ENCODE measurements at regions not wholly inside any gene's neighbourhood (a gene's known extent, or its start where the extent isn't known, plus 50 kb on each side); places are given as distances from the start of the nearest gene placed in this dataset.

DNA sequence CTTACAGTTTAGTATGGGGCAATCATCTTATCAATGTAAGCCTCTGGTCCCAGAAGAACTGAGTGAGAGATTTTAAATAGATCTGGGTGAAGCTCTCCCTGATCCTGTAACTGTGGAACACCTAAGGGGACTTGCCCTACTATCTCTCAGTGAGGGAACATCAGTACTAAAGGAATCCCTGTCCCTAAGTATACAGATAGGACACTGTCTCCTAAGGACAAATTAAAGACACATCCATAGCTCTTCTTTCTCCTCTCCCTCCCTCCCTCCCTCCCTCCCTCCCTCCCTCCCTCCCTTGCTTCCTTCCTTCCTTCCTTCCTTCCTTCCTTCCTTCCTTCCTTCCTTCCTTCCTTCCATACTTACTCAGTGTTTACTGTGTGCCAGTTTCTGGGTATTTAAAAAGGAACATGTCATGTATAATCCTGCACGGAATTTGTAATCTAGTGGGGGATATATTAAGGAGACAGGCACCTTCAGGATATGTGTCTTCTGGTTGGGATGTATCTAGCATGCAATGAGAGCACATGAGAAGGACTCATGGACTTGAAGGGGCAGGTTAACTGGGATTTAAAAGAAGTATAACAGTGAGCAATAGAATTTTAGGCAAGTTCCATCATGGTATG, 222.2 kb upstream of the ATP5MC3 start:
- Histone ChIP-seq H3K4me3 (ENCODE audit: low read length) (no peak overlapping the region), H3K9me3 (ENCODE audit: low read length) (no peaks in the 10 kb centered on the region), H3K4me1 (ENCODE audit: insufficient read depth, low read length) (no peaks in the 10 kb centered on the region), H3K36me3 (ENCODE audit: insufficient read depth, low read length) (no peaks in the 10 kb centered on the region), H3K27me3 (ENCODE audit: insufficient read depth, low read length) (peaks cover 5% of the 10 kb centered on the region), H2AFZ (ENCODE audit: low read depth, low read length) (no peak overlapping the region)

DNA sequence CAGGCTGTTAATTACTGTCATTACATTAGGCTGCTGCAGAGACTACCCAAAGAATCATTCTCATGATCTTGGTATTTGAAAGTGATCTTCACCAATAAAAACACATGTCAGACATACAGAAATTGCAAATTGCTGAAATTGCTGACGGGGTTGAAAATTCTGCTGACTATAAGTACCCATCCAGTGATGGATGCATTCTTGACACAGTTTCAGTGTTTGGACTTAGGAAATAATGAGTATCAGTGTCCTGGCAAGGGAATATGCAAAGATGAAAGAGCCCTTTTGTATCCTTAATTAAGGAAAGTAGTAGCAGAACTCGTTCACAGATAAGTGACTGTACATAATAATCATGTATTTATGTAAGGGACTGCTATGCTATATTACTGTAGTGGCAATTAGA, 221.1 kb upstream of the ATP5MC3 start:
- Histone ChIP-seq H2AFZ (ENCODE audit: low read depth, low read length) (no peak overlapping the region), H3K27me3 (ENCODE audit: insufficient read depth, low read length) (peaks cover 5% of the 10 kb centered on the region), H3K4me3 (ENCODE audit: low read length) (no peak overlapping the region), H3K4me1 (ENCODE audit: insufficient read depth, low read length) (no peaks in the 10 kb centered on the region), H3K36me3 (ENCODE audit: insufficient read depth, low read length) (no peaks in the 10 kb centered on the region), H3K9me3 (ENCODE audit: low read length) (no peaks in the 10 kb centered on the region)

DNA sequence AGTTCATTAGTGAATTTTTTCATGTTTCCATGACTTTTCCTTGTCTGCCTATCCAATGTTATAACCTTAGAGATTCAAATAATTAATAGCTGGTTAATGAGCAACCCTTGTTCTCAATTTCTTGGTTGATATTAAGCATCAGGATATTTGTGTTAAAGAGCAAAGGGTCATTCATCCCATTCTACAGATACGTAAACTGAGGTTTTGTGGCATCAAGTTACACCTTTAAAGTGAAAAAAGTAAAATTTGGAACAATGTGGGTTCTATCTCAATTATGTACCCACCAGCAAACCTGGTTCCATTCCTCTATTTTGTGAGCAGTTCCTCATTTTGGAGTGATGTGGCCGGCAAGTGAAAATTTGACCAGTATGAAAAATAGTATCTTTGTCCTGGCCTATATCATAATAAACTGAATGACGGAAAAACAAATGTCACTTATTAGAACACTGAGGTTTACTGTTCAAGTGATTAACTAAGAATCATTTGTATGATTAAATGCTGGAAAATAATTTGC, 220.5 kb upstream of the ATP5MC3 start:
- H3K9me3 ChIP-seq (ENCODE audit: low read length) = no peaks in the 10 kb centered on the region
- H3K4me3 ChIP-seq (ENCODE audit: low read length) = no peak overlapping the region
- no peaks in the 10 kb centered on the region for H3K36me3 ChIP-seq (ENCODE audit: insufficient read depth, low read length)
- H2AFZ ChIP-seq (ENCODE audit: low read depth, low read length) = no peak overlapping the region
- no peaks in the 10 kb centered on the region for H3K4me1 ChIP-seq (ENCODE audit: insufficient read depth, low read length)
- peaks cover 5% of the 10 kb centered on the region for H3K27me3 ChIP-seq (ENCODE audit: insufficient read depth, low read length)

DNA sequence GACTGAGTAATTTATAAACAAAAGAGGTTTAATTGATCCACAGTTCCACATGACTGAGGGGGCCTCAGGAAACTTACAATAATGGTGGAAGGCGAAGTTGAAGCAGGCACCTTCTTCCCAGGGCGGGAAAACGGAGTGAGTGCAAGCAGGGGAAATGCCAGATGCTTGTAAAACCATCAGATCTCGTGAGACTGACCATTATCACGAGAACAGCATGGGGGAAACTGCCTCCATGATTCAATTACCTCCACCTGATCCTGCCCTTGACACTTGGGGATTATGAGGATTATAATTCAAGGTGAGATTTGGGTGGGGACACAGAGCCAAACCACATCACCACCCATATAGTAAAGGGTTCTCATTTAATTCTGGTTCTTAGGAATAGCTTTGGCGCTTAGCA, 219.5 kb upstream of the ATP5MC3 start:
- Histone ChIP-seq H3K27me3 (ENCODE audit: insufficient read depth, low read length) (no peaks in the 10 kb centered on the region), H3K4me3 (ENCODE audit: low read length) (no peak overlapping the region), H2AFZ (ENCODE audit: low read depth, low read length) (no peak overlapping the region), H3K9me3 (ENCODE audit: low read length) (no peaks in the 10 kb centered on the region), H3K36me3 (ENCODE audit: insufficient read depth, low read length) (no peaks in the 10 kb centered on the region), H3K4me1 (ENCODE audit: insufficient read depth, low read length) (no peaks in the 10 kb centered on the region)

DNA sequence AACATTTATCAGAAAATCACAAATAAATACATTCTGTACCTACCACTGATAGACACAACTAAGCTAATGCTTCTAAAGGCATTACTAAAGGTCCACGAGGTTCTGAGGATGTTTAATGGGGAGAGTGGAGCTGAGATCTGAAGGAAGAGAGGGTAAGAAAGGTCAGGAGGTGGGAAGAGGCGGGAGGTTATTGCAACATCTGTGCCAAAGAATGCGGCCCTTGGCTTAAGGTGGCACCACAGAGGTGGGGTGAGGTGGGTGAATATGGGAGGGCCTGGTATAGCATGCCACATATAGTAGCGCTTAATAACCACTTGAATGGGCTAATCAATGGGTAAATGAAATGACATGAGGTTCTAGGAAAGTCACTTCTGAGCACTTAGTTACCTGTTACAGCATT, 217.8 kb upstream of the ATP5MC3 start:
- Histone ChIP-seq H2AFZ (ENCODE audit: low read depth, low read length) (no peak overlapping the region), H3K4me3 (ENCODE audit: low read length) (no peak overlapping the region), H3K36me3 (ENCODE audit: insufficient read depth, low read length) (no peaks in the 10 kb centered on the region), H3K4me1 (ENCODE audit: insufficient read depth, low read length) (no peaks in the 10 kb centered on the region), H3K27me3 (ENCODE audit: insufficient read depth, low read length) (no peaks in the 10 kb centered on the region), H3K9me3 (ENCODE audit: low read length) (no peaks in the 10 kb centered on the region)

DNA sequence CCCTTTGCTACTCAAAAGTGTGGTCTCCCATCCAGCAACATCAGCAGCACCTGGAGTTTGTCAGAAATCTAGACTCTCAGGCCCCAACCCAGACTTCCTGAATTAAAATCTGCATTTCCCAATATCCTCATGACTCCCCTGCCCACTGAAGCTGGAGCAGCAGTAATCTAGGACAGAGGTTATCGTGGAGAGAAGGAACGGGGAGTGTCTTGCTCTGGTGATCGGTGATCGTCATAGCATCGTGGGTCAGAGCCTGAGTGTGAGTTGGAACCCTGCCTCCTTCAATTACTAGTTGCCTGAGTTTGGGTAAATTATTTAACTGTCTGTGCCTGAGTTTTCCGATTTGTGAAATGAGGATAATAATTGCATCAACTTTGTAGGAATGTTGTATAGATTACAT, 217.3 kb upstream of the ATP5MC3 start:
- no peaks in the 10 kb centered on the region for H3K9me3 ChIP-seq (ENCODE audit: low read length)
- no peak overlapping the region for H2AFZ ChIP-seq (ENCODE audit: low read depth, low read length)
- H3K4me3 ChIP-seq (ENCODE audit: low read length) = no peak overlapping the region
- no peaks in the 10 kb centered on the region for H3K36me3 ChIP-seq (ENCODE audit: insufficient read depth, low read length)
- H3K27me3 ChIP-seq (ENCODE audit: insufficient read depth, low read length) = no peaks in the 10 kb centered on the region
- no peaks in the 10 kb centered on the region for H3K4me1 ChIP-seq (ENCODE audit: insufficient read depth, low read length)

DNA sequence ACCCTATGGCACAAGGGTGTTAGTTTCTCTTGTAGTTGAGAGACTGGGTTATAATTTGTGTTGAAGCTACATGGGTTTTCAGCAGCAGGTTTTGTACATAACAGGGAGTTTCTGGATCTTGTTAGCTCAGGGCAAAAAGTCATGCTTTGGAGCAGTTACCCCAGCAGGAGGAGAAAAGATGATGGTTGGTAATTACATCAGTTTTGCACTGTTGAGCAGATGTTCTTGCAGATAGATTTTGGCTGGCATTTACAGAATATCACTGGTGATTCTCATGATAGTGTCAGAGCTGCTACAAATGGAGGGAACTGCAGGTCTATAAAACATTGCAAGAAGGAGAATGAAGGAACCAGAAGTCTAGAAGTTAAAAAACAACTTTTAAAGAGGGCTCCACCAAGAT, 215.2 kb upstream of the ATP5MC3 start:
- Histone ChIP-seq H3K27me3 (ENCODE audit: insufficient read depth, low read length) (no peaks in the 10 kb centered on the region), H3K9me3 (ENCODE audit: low read length) (no peaks in the 10 kb centered on the region), H3K4me3 (ENCODE audit: low read length) (no peak overlapping the region), H3K36me3 (ENCODE audit: insufficient read depth, low read length) (no peaks in the 10 kb centered on the region), H2AFZ (ENCODE audit: low read depth, low read length) (no peak overlapping the region), H3K4me1 (ENCODE audit: insufficient read depth, low read length) (no peaks in the 10 kb centered on the region)

DNA sequence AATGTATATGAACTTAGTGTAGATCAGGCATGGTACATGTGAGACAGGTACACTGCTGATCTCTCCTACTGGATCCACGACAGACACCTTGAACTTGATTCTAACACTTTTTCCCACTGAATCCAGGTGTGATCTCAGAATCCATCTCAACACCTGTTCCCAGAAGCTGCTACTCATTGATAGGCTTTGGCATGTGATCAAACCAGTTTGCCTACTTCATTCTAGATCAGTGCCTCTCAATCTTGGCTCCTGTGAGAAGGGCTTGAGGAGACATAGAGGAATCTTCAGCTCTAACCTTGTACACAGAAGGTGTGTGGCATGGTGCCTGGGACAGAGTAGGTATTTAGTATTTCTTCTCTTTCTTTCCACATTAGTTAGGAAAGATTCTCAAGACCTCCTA, 212.3 kb upstream of the ATP5MC3 start:
- no peaks in the 10 kb centered on the region for H3K36me3 ChIP-seq (ENCODE audit: insufficient read depth, low read length)
- no peak overlapping the region for H3K4me3 ChIP-seq (ENCODE audit: low read length)
- no peaks in the 10 kb centered on the region for H3K27me3 ChIP-seq (ENCODE audit: insufficient read depth, low read length)
- no peak overlapping the region for H2AFZ ChIP-seq (ENCODE audit: low read depth, low read length)
- H3K9me3 ChIP-seq (ENCODE audit: low read length) = no peaks in the 10 kb centered on the region
- no peaks in the 10 kb centered on the region for H3K4me1 ChIP-seq (ENCODE audit: insufficient read depth, low read length)

DNA sequence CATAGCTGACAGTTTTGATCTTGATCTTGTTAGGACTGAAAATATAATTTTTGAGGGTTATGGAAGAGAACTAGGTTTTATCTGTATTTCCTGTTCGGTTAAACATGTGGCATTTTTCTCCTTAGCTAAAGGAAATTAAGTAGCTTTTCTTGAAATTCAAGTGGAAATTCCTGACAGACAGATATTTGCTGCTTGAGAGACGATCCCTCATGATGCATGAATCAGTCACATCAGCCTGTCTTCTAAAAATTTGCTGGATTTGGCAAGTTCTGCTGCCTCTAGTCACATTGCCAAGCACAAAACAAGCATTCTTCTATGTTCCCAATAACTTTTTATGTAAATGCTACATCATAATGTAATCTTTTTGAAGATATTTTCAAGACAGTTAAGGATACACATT, 201.8 kb upstream of the ATP5MC3 start:
- no peaks in the 10 kb centered on the region for H3K4me1 ChIP-seq (ENCODE audit: insufficient read depth, low read length)
- no peaks in the 10 kb centered on the region for H3K27me3 ChIP-seq (ENCODE audit: insufficient read depth, low read length)
- H3K9me3 ChIP-seq (ENCODE audit: low read length) = peaks cover 2% of the 10 kb centered on the region
- no peaks in the 10 kb centered on the region for H3K36me3 ChIP-seq (ENCODE audit: insufficient read depth, low read length)
- no peak overlapping the region for H2AFZ ChIP-seq (ENCODE audit: low read depth, low read length)
- no peak overlapping the region for H3K4me3 ChIP-seq (ENCODE audit: low read length)

DNA sequence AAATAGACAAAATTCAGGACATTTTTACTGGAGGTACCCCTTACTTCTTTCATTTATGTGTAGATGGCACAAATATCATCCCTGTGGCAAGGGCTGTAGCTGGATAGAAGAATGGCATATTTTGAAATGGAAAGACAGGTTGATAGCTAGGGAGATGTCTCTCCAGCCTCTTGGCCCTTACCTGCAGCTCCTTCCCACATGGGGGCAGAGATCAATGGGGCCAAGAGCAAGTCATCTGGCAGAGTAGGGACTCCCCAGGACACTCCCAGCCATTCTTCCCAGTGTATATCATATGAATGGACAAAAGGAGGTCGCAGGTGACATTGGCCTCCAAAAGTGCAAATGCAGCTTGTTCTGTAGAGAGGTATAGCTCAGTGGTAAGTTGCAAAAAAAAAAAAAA, 192.2 kb upstream of the ATP5MC3 start:
- Histone ChIP-seq H3K4me3 (ENCODE audit: low read length) (no peak overlapping the region), H3K4me1 (ENCODE audit: insufficient read depth, low read length) (no peaks in the 10 kb centered on the region), H3K27me3 (ENCODE audit: insufficient read depth, low read length) (no peaks in the 10 kb centered on the region), H3K36me3 (ENCODE audit: insufficient read depth, low read length) (no peaks in the 10 kb centered on the region), H3K9me3 (ENCODE audit: low read length) (no peaks in the 10 kb centered on the region), H2AFZ (ENCODE audit: low read depth, low read length) (no peak overlapping the region)

DNA sequence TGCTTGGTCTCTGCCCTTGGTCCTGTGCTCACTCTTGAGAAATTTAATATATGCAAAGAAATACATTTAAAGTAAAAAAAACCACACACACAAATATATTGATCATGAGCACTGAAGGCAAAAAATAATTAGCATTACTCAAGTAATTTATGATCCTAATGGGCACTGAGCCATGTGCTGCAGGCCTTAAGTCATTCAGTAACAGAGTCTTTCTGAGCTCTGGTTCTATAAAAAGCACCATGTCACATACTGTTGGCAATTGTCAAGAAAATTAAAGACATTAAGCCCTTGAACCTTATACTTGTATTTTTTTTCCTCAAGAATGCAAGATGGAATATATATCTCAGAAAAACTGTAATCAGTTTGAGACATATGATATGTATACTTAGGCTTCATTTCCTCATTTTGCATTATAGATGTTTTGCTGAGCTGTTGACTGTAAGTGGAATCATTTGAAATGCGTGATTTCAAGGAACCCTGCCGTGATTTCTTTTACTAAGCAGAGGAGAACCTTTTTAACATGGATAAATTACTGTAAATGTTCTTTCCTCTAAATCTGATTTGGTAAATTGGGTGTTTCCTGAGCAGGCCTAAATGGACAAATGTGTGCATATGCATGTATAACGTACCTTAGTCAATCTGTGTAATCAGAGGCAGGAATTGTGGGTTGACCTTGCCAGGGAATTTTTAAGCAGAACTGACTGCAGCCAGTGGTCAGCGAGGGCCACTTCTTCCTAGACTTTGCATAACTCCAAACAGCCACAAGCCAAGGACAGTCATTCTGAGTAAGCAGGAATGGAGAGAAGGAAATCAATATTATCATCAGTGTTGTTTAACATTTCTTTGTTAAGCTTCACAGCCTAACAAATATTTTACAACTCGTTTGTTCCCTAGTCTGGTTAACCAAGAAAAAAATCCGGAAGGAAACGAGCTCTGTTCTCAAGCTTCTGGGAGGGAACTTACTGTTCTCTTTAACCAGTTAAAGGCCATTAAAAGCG, 191.5 kb upstream of the ATP5MC3 start:
- no peaks in the 10 kb centered on the region for H3K9me3 ChIP-seq (ENCODE audit: low read length)
- H3K4me1 ChIP-seq (ENCODE audit: insufficient read depth, low read length) = no peaks in the 10 kb centered on the region
- no peaks in the 10 kb centered on the region for H3K36me3 ChIP-seq (ENCODE audit: insufficient read depth, low read length)
- H3K4me3 ChIP-seq (ENCODE audit: low read length) = no peak overlapping the region
- no peak overlapping the region for H2AFZ ChIP-seq (ENCODE audit: low read depth, low read length)
- H3K27me3 ChIP-seq (ENCODE audit: insufficient read depth, low read length) = no peaks in the 10 kb centered on the region

DNA sequence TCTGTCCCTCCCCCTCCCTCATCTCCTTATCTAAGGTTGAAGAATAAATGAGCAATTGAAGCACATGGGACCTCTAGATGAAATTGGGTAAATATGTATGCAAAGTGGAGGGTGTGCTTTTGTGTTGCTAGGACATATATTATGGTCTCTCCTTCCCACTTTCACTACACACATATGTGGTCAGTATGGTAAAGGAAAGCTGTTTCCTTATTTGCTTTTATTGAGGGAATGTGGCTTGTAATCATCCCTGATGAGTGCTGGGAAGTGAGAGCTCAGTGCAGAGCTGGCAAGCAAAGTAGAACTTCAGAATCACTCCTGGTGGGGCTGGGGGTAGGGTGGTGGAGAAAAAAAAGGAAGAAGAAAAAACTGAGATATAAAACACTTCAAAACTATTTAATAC, 189.9 kb upstream of the ATP5MC3 start:
- H3K27me3 ChIP-seq (ENCODE audit: insufficient read depth, low read length) = peaks cover 3% of the 10 kb centered on the region
- no peak overlapping the region for H3K4me3 ChIP-seq (ENCODE audit: low read length)
- no peak overlapping the region for H2AFZ ChIP-seq (ENCODE audit: low read depth, low read length)
- no peaks in the 10 kb centered on the region for H3K4me1 ChIP-seq (ENCODE audit: insufficient read depth, low read length)
- H3K9me3 ChIP-seq (ENCODE audit: low read length) = no peaks in the 10 kb centered on the region
- no peaks in the 10 kb centered on the region for H3K36me3 ChIP-seq (ENCODE audit: insufficient read depth, low read length)

DNA sequence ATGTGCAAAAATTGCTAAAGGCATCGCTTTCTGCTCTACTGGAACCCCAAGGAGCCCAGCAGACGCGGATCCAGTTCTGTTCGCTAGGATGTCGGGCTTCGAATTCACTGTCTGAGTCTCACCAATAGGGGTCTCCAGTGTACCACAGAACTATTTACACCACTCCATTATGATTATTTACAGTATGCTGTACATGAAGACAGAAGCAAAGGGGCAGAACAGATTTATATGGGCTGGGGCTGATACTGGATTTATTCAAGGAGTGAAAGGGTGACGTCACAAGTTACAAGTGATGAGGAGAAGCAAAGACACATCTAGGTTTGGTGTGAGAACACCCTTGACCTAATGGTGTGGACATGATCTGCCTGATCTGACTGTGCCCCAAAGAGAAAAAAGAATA, 185.3 kb upstream of the ATP5MC3 start:
- Histone ChIP-seq H3K9me3 (ENCODE audit: low read length) (no peaks in the 10 kb centered on the region), H3K4me3 (ENCODE audit: low read length) (no peak overlapping the region), H3K4me1 (ENCODE audit: insufficient read depth, low read length) (no peaks in the 10 kb centered on the region), H3K36me3 (ENCODE audit: insufficient read depth, low read length) (no peaks in the 10 kb centered on the region), H3K27me3 (ENCODE audit: insufficient read depth, low read length) (peaks cover 18% of the 10 kb centered on the region), H2AFZ (ENCODE audit: low read depth, low read length) (no peak overlapping the region)
